ENCODE measurements at regions not wholly inside any gene's neighbourhood (a gene's known extent, or its start where the extent isn't known, plus 50 kb on each side); places are given as distances from the start of the nearest gene placed in this dataset.

GRCh38 chr10:21327289-21327993, 198.0 kb downstream of the SKIDA1 start:
- TF ChIP-seq POLR2AphosphoS5 (IDR thresholded peaks at IDR 0.05; ENCODE audit: low read depth, low read length) (no peak), TAF1 (IDR thresholded peaks at IDR 0.05; ENCODE audit: borderline replicate concordance, low read depth, low read length) (no peak)
